OCI-LY1 (cell line): ENCODE measurements at regions not wholly inside any gene's neighbourhood (a gene's known extent, or its start where the extent isn't known, plus 50 kb on each side); places are given as distances from the start of the nearest gene placed in this dataset.

Experiments used
- EZH2 ChIP-seq: fragments of 200-600 bp; sonication (generic), shearing (Covaris generic); IDR thresholded peaks from 2 replicates; pipeline ENCODE4 v1.8.0; 2017; ENCODE audit warnings: borderline replicate concordance, mixed run types, mild to moderate bottlenecking, antibody characterized with exemption, low read length, moderate library complexity, mixed read lengths
- TF ChIP-seq, protein P1 (sequence below): fragments of 200-600 bp; sonication (generic), shearing (Covaris generic); IDR thresholded peaks from 2 replicates; pipeline ENCODE4 v1.5.1; 2017; ENCODE audit warnings: mild to moderate bottlenecking, antibody characterized with exemption, low read length, moderate library complexity, mixed read lengths

DNA sequence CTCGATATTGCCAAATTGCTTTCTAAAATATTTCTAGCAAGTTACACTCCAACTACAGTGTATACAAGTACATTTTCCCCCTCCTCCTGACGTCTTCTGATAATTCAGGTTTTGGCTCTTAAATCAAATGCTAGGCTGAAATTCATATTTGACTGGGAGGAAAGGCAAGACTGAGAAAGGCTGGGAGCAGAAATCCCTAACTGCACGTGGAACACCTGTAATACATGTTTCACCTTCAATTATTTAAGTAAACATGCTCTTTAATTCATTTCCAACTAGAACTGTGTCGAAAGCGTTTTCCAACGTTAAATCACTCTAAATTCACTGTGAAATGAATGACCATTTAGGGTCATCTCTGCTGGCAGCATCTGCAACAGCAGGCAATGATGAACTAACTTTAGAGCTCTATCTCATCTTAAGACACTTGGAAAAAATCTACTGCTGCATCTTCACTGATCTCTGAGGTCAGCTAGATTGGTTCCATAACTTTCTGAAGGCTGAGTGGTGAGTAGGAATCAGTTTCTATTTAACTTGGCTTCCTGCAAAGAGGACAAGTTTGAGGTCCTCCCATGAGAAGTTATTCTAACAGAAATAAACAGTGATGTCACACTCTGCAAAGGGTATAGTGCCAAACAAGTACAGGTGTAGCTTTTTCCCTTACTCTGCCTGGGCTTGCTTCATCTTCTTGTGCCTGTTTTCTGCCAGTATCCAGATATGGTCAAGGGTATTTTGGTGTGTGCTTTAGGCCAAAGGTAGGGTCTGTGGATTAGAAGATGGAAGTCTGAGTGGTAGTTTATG, 144.3 kb upstream of the PAK3 start:
- TF ChIP-seq, protein P1, sequence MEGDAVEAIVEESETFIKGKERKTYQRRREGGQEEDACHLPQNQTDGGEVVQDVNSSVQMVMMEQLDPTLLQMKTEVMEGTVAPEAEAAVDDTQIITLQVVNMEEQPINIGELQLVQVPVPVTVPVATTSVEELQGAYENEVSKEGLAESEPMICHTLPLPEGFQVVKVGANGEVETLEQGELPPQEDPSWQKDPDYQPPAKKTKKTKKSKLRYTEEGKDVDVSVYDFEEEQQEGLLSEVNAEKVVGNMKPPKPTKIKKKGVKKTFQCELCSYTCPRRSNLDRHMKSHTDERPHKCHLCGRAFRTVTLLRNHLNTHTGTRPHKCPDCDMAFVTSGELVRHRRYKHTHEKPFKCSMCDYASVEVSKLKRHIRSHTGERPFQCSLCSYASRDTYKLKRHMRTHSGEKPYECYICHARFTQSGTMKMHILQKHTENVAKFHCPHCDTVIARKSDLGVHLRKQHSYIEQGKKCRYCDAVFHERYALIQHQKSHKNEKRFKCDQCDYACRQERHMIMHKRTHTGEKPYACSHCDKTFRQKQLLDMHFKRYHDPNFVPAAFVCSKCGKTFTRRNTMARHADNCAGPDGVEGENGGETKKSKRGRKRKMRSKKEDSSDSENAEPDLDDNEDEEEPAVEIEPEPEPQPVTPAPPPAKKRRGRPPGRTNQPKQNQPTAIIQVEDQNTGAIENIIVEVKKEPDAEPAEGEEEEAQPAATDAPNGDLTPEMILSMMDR = no peak
- no peak for TF ChIP-seq EZH2
